ENCODE measurements at regions not wholly inside any gene's neighbourhood (a gene's known extent, or its start where the extent isn't known, plus 50 kb on each side); places are given as distances from the start of the nearest gene placed in this dataset.

DNA sequence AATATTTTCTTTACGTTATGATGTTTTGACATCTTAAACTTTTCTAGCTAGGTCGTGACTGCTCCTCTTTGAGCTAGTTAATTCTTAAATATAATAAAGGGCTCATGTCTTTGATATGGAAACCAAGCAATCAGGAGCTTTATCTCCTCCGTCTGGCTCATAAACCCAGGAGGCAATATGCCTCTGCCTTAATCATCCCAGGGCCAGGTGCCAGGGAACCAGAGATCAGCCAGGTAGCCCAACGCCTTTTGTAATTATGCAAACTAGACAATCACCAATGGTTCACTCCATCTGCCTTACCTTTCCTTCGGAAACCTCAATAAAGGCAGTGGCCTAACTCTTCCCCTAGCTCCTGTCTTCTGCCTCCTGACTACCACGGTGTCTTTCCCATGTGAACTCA lies 213.7 kb downstream of the KCNJ3 start:
- TF ChIP-seq, protein P1, sequence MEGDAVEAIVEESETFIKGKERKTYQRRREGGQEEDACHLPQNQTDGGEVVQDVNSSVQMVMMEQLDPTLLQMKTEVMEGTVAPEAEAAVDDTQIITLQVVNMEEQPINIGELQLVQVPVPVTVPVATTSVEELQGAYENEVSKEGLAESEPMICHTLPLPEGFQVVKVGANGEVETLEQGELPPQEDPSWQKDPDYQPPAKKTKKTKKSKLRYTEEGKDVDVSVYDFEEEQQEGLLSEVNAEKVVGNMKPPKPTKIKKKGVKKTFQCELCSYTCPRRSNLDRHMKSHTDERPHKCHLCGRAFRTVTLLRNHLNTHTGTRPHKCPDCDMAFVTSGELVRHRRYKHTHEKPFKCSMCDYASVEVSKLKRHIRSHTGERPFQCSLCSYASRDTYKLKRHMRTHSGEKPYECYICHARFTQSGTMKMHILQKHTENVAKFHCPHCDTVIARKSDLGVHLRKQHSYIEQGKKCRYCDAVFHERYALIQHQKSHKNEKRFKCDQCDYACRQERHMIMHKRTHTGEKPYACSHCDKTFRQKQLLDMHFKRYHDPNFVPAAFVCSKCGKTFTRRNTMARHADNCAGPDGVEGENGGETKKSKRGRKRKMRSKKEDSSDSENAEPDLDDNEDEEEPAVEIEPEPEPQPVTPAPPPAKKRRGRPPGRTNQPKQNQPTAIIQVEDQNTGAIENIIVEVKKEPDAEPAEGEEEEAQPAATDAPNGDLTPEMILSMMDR (IDR thresholded peaks at IDR 0.05): no peak
- no peak for TF ChIP-seq POLR2A (IDR thresholded peaks at IDR 0.05)

All from Peyer's patch (tissue), 4 donors.